Keratinocyte (primary cell): ENCODE measurements at regions not wholly inside any gene's neighbourhood (a gene's known extent, or its start where the extent isn't known, plus 50 kb on each side); places are given as distances from the start of the nearest gene placed in this dataset.

Experiments used
- EZH2 ChIP-seq: IDR thresholded peaks from one replicate; pipeline ENCODE4 v1.6.1; 2012; ENCODE audit warnings: inconsistent platforms, mild to moderate bottlenecking, low read length, moderate library complexity
- TF ChIP-seq, protein P1 (sequence below), 3 experiments: IDR thresholded peaks in 1 of 3; conservative IDR thresholded peaks in 1 of 3; optimal IDR thresholded peaks in 1 of 3; 2 replicates in 2 of 3; 3 replicates in 1 of 3; pipeline versions ENCODE3 to v1.5.1; 2011; ENCODE audit warnings: low read length in 3 of 3, mild to moderate bottlenecking in 3 of 3, moderate library complexity in 2 of 3, control low read depth in 1 of 3, inconsistent platforms in 1 of 3; ENCODE audit not compliant: insufficient read depth in 2 of 3; ENCODE audit errors: extremely low read depth in 1 of 3

- TF ChIP-seq, protein P1, sequence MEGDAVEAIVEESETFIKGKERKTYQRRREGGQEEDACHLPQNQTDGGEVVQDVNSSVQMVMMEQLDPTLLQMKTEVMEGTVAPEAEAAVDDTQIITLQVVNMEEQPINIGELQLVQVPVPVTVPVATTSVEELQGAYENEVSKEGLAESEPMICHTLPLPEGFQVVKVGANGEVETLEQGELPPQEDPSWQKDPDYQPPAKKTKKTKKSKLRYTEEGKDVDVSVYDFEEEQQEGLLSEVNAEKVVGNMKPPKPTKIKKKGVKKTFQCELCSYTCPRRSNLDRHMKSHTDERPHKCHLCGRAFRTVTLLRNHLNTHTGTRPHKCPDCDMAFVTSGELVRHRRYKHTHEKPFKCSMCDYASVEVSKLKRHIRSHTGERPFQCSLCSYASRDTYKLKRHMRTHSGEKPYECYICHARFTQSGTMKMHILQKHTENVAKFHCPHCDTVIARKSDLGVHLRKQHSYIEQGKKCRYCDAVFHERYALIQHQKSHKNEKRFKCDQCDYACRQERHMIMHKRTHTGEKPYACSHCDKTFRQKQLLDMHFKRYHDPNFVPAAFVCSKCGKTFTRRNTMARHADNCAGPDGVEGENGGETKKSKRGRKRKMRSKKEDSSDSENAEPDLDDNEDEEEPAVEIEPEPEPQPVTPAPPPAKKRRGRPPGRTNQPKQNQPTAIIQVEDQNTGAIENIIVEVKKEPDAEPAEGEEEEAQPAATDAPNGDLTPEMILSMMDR (optimal IDR thresholded peaks at IDR 0.05 in 1 of 3, IDR thresholded peaks at IDR 0.05 in 1 of 3, conservative IDR thresholded peaks at IDR 0.05 in 1 of 3; ENCODE audit: extremely low read depth in 1 of 3, insufficient read depth in 2 of 3, low read length in 3 of 3): no peak
- no peak for TF ChIP-seq EZH2
These were observed 500.1 kb downstream of the EPM2A start for GRCh38 chr6:145235207-145235606.
